WERI-Rb-1 (cell line): ENCODE measurements at regions not wholly inside any gene's neighbourhood (a gene's known extent, or its start where the extent isn't known, plus 50 kb on each side); places are given as distances from the start of the nearest gene placed in this dataset.

ENCODE experiments used
- DNase-seq: peaks from one replicate; pipeline ENCODE4 v3.0.0-alpha.2; 2020
- H3K27ac ChIP-seq: fragments of 250-450 bp; sonication (Bioruptor Pico); 2 replicates; pipeline ENCODE4 v1.5.1; 2020; ENCODE audit warnings: mild to moderate bottlenecking, moderate library complexity
- H3K27me3 ChIP-seq: fragments of 250-450 bp; sonication (Bioruptor Pico); 2 replicates; pipeline ENCODE4 v1.5.1; 2021; ENCODE audit warnings: mild to moderate bottlenecking, low read depth, moderate library complexity; ENCODE audit not compliant: insufficient read depth, severe bottlenecking
- H3K36me3 ChIP-seq: fragments of 250-450 bp; sonication (Bioruptor Pico); 2 replicates; pipeline ENCODE4 v1.5.1; 2020; ENCODE audit warnings: mild to moderate bottlenecking, moderate library complexity
- H3K4me3 ChIP-seq: 2 replicates; pipeline ENCODE4 v1.5.1; 2011; ENCODE audit warnings: low read depth, mild to moderate bottlenecking, control low read depth, low read length
- H3K9me3 ChIP-seq: fragments of 250-450 bp; sonication (Bioruptor Pico); 2 replicates; pipeline ENCODE4 v1.5.1; 2021; ENCODE audit warnings: mild to moderate bottlenecking, moderate library complexity; ENCODE audit not compliant: severe bottlenecking
- CTCF ChIP-seq: IDR thresholded peaks from 2 replicates; pipeline ENCODE4 v1.5.1; 2011; ENCODE audit warnings: low read depth, mild to moderate bottlenecking, control low read depth, inconsistent platforms, low read length

- DNase-seq = no peak
- Histone ChIP-seq H3K27me3 (peaks cover 25% of the 10 kb centered on the region), H3K27ac (no peak overlapping the region), H3K4me3 (no peak overlapping the region), H3K36me3 (no peaks in the 10 kb centered on the region), H3K9me3 (no peaks in the 10 kb centered on the region)
- TF ChIP-seq CTCF = no peak
These were observed 227.1 kb upstream of the DEFB112 start for GRCh38 chr6:50276771-50277261.

- no peaks in the 10 kb centered on the region for H3K9me3 ChIP-seq
- H3K4me3 ChIP-seq = no peak overlapping the region
- H3K27ac ChIP-seq = no peak overlapping the region
- no peak for TF ChIP-seq CTCF
- peaks cover 25% of the 10 kb centered on the region for H3K27me3 ChIP-seq
- no peaks in the 10 kb centered on the region for H3K36me3 ChIP-seq
- DNase-seq = no peak
These were observed 228.0 kb upstream of the DEFB112 start for GRCh38 chr6:50277774-50278173.

GRCh38 chr6:50278663-50279062 is 228.9 kb upstream of the DEFB112 start:
- Histone ChIP-seq H3K4me3 (no peak overlapping the region), H3K36me3 (no peaks in the 10 kb centered on the region), H3K27me3 (peaks cover 28% of the 10 kb centered on the region), H3K27ac (no peak overlapping the region), H3K9me3 (no peaks in the 10 kb centered on the region)
- no peak for TF ChIP-seq CTCF
- no peak for DNase-seq

- TF ChIP-seq CTCF = no peak
- peaks cover 23% of the 10 kb centered on the region for H3K27me3 ChIP-seq
- DNase-seq = no peak
- no peak overlapping the region for H3K4me3 ChIP-seq
- no peaks in the 10 kb centered on the region for H3K9me3 ChIP-seq
- H3K36me3 ChIP-seq = no peaks in the 10 kb centered on the region
- H3K27ac ChIP-seq = no peak overlapping the region
These were observed 236.0 kb upstream of the DEFB112 start for GRCh38 chr6:50285735-50286134.

GRCh38 chr6:50288241-50288640 is 238.5 kb upstream of the DEFB112 start:
- no peaks in the 10 kb centered on the region for H3K9me3 ChIP-seq
- H3K4me3 ChIP-seq = no peak overlapping the region
- DNase-seq = no peak
- peaks cover 23% of the 10 kb centered on the region for H3K27me3 ChIP-seq
- H3K36me3 ChIP-seq = no peaks in the 10 kb centered on the region
- H3K27ac ChIP-seq = no peak overlapping the region
- no peak for TF ChIP-seq CTCF

GRCh38 chr6:50288881-50289280 is 239.2 kb upstream of the DEFB112 start:
- no peak for TF ChIP-seq CTCF
- no peak overlapping the region for H3K27ac ChIP-seq

More at GRCh38 chr6:50288881-50289280, 239.2 kb upstream of the DEFB112 start:
- H3K36me3 ChIP-seq = no peaks in the 10 kb centered on the region
- peaks cover 24% of the 10 kb centered on the region for H3K27me3 ChIP-seq
- DNase-seq = no peak
- no peaks in the 10 kb centered on the region for H3K9me3 ChIP-seq
- no peak overlapping the region for H3K4me3 ChIP-seq
